Keratinocyte (primary cell): ENCODE measurements at regions not wholly inside any gene's neighbourhood (a gene's known extent, or its start where the extent isn't known, plus 50 kb on each side); places are given as distances from the start of the nearest gene placed in this dataset.

Experiments used
- DNase-seq: peaks from one replicate; pipeline ENCODE4 v3.0.0-alpha.2; 2011; ENCODE audit warnings: low read depth, missing footprints, low spot score
- FAIRE-seq: peaks from 2 replicates; lab custom pipeline; 2011; peaks lifted over from hg19 to GRCh38; lab: Jason Lieb, UNC
- H2AFZ ChIP-seq: 2 replicates; pipeline ENCODE4 v1.6.0; 2012; ENCODE audit warnings: low read length, control low read depth, inconsistent platforms; ENCODE audit not compliant: control insufficient read depth
- H3K27ac ChIP-seq: 2 replicates; pipeline ENCODE4 v1.5.1; 2011; ENCODE audit warnings: low read length; ENCODE audit not compliant: control insufficient read depth, insufficient read depth
- H3K27me3 ChIP-seq: 3 replicates; pipeline ENCODE4 v1.6.0; 2011; ENCODE audit warnings: low read length; ENCODE audit not compliant: control insufficient read depth, insufficient read depth; ENCODE audit errors: extremely low read depth
- H3K36me3 ChIP-seq, 2 experiments: 2 replicates in 1 of 2; 3 replicates in 1 of 2; pipeline ENCODE4 v1.5.1; 2011; ENCODE audit warnings: low read length in 2 of 2, mild to moderate bottlenecking in 1 of 2; ENCODE audit not compliant: control insufficient read depth in 2 of 2, insufficient read depth in 2 of 2; ENCODE audit errors: extremely low read depth in 1 of 2
- H3K4me1 ChIP-seq: 3 replicates; pipeline ENCODE4 v1.5.1; 2011; ENCODE audit warnings: low read length; ENCODE audit not compliant: control insufficient read depth, insufficient read depth; ENCODE audit errors: extremely low read depth
- H3K4me2 ChIP-seq: 3 replicates; pipeline ENCODE4 v1.6.0; 2011; ENCODE audit warnings: low read depth, low read length; ENCODE audit not compliant: control insufficient read depth, insufficient read depth; ENCODE audit errors: extremely low read depth
- H3K4me3 ChIP-seq, 3 experiments: fragments of 200-600 bp in 1 of 3; sonication (generic) in 1 of 3; 2 replicates in 2 of 3; 3 replicates in 1 of 3; pipeline ENCODE4 v1.5.1; 2011 to 2016; ENCODE audit warnings: low read length in 3 of 3, mild to moderate bottlenecking in 3 of 3, control low read depth in 2 of 3, inconsistent platforms in 1 of 3, low read depth in 1 of 3, mixed read lengths in 1 of 3, mixed run types in 1 of 3, moderate library complexity in 1 of 3; ENCODE audit not compliant: control insufficient read depth in 2 of 3, insufficient read depth in 2 of 3; ENCODE audit errors: extremely low read depth in 1 of 3
- H3K79me2 ChIP-seq: 2 replicates; pipeline ENCODE4 v1.6.0; 2012; ENCODE audit warnings: low read length; ENCODE audit not compliant: control insufficient read depth, insufficient read depth
- H3K9ac ChIP-seq: 3 replicates; pipeline ENCODE4 v1.6.0; 2011; ENCODE audit warnings: low read length; ENCODE audit not compliant: control insufficient read depth, insufficient read depth; ENCODE audit errors: extremely low read depth
- H3K9me1 ChIP-seq: 3 replicates; pipeline ENCODE4 v1.6.0; 2011; ENCODE audit warnings: low read length; ENCODE audit not compliant: control insufficient read depth, insufficient read depth; ENCODE audit errors: extremely low read depth
- H3K9me3 ChIP-seq: 2 replicates; pipeline ENCODE4 v1.5.1; 2012; ENCODE audit warnings: low read depth, low read length; ENCODE audit not compliant: control insufficient read depth
- H4K20me1 ChIP-seq: 3 replicates; pipeline ENCODE4 v1.6.0; 2011; ENCODE audit warnings: low read length; ENCODE audit not compliant: control insufficient read depth, insufficient read depth; ENCODE audit errors: extremely low read depth
- EZH2 ChIP-seq: IDR thresholded peaks from one replicate; pipeline ENCODE4 v1.6.1; 2012; ENCODE audit warnings: inconsistent platforms, mild to moderate bottlenecking, low read length, moderate library complexity
- dilution Hi-C: fragments of 300-500 bp; cut with MboI; formaldehyde crosslinking; loops from one replicate; pipeline ENCODE4 v1.7.0; 2020; ENCODE audit warnings: low sequenced_read_pairs; ENCODE audit not compliant: extremely low pct_ligation_motif_present
- TF ChIP-seq, protein P1 (sequence below), 3 experiments: IDR thresholded peaks in 1 of 3; conservative IDR thresholded peaks in 1 of 3; optimal IDR thresholded peaks in 1 of 3; 2 replicates in 2 of 3; 3 replicates in 1 of 3; pipeline versions ENCODE3 to v1.5.1; 2011; ENCODE audit warnings: low read length in 3 of 3, mild to moderate bottlenecking in 3 of 3, moderate library complexity in 2 of 3, control low read depth in 1 of 3, inconsistent platforms in 1 of 3; ENCODE audit not compliant: insufficient read depth in 2 of 3; ENCODE audit errors: extremely low read depth in 1 of 3

DNA sequence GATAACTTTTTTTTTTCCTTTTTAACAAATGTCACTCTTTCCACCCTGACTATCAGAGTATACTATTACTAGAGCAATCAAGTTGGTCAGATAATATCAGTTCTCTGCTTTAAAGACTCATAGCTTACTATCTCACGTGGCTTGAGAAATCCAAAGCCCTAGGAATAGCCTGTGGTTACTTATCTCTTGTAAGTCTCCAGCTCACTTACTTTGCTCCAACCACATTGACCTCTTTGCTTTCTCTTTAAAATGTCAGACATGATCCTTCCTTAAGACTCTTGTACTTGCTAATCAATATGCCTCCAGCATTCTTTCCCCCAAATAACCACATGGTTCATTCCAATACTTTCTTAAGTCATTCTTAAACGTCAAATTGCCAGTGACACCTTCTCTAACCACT is 1292.2 kb downstream of the REEP3 start:
- FAIRE-seq: no peak
- H3K79me2 ChIP-seq: no peaks in the 10 kb centered on the region
- H3K27me3 ChIP-seq: no peaks in the 10 kb centered on the region
- H4K20me1 ChIP-seq: no peaks in the 10 kb centered on the region
- H2AFZ ChIP-seq: no peak overlapping the region
- DNase-seq: no peak
- H3K9ac ChIP-seq: no peak overlapping the region
- no peaks in the 10 kb centered on the region for H3K36me3 ChIP-seq
- no peak overlapping the region for H3K4me3 ChIP-seq
- no peaks in the 10 kb centered on the region for H3K4me1 ChIP-seq
- H3K9me3 ChIP-seq: no peaks in the 10 kb centered on the region
- no peaks in the 10 kb centered on the region for H3K9me1 ChIP-seq
- H3K27ac ChIP-seq: no peak overlapping the region
- H3K4me2 ChIP-seq: no peak overlapping the region
- dilution Hi-C loops: no loop called here
- TF ChIP-seq, protein P1, sequence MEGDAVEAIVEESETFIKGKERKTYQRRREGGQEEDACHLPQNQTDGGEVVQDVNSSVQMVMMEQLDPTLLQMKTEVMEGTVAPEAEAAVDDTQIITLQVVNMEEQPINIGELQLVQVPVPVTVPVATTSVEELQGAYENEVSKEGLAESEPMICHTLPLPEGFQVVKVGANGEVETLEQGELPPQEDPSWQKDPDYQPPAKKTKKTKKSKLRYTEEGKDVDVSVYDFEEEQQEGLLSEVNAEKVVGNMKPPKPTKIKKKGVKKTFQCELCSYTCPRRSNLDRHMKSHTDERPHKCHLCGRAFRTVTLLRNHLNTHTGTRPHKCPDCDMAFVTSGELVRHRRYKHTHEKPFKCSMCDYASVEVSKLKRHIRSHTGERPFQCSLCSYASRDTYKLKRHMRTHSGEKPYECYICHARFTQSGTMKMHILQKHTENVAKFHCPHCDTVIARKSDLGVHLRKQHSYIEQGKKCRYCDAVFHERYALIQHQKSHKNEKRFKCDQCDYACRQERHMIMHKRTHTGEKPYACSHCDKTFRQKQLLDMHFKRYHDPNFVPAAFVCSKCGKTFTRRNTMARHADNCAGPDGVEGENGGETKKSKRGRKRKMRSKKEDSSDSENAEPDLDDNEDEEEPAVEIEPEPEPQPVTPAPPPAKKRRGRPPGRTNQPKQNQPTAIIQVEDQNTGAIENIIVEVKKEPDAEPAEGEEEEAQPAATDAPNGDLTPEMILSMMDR (optimal IDR thresholded peaks at IDR 0.05 in 1 of 3, IDR thresholded peaks at IDR 0.05 in 1 of 3, conservative IDR thresholded peaks at IDR 0.05 in 1 of 3; ENCODE audit: extremely low read depth in 1 of 3, insufficient read depth in 2 of 3, low read length in 3 of 3): no peak
- no peak for TF ChIP-seq EZH2

DNA sequence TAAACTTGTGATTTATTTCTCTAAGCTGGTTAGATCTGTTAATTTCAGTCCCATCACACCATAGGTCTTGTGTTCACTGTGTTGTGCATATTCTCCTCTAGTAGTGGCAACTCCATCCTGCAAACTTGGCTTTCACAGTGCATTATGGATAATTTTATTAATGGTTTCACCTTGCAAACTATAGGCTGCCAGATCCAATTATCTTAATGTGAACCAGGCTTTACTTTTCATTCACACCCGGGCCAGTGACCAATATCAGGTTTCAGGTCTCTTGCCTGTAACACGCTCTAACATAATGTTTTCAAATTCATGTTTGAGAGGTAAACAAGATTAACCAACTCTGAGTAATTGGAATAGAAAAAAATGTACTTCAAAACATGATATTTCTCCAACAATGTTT is 1293.0 kb downstream of the REEP3 start:
- Histone ChIP-seq H3K27me3 (no peaks in the 10 kb centered on the region), H3K9me1 (no peaks in the 10 kb centered on the region), H3K36me3 (no peaks in the 10 kb centered on the region), H3K9ac (no peak overlapping the region), H3K4me2 (no peak overlapping the region), H3K27ac (no peak overlapping the region), H3K79me2 (no peaks in the 10 kb centered on the region), H3K4me3 (no peak overlapping the region), H4K20me1 (no peaks in the 10 kb centered on the region), H2AFZ (no peak overlapping the region), H3K9me3 (no peaks in the 10 kb centered on the region), H3K4me1 (no peaks in the 10 kb centered on the region)
- FAIRE-seq (no peak), DNase-seq (no peak)
- TF ChIP-seq, protein P1 (optimal IDR thresholded peaks at IDR 0.05 in 1 of 3, IDR thresholded peaks at IDR 0.05 in 1 of 3, conservative IDR thresholded peaks at IDR 0.05 in 1 of 3; ENCODE audit: extremely low read depth in 1 of 3, insufficient read depth in 2 of 3, low read length in 3 of 3): no peak
- no peak for TF ChIP-seq EZH2
- dilution Hi-C loops: no loop called here
